ENCODE measurements at regions not wholly inside any gene's neighbourhood (a gene's known extent, or its start where the extent isn't known, plus 50 kb on each side); places are given as distances from the start of the nearest gene placed in this dataset.

GRCh38 chr6:14744212-14744556 lies 501.7 kb upstream of the JARID2 start:
- Histone ChIP-seq H3K36me3 (ENCODE audit: low read depth) (no peaks in the 10 kb centered on the region), H3K27ac (ENCODE audit: poor library complexity, severe bottlenecking) (peak overlapping the region; percentile 100), H3K4me3 (ENCODE audit: severe bottlenecking) (no peak overlapping the region), H3K27me3 (ENCODE audit: insufficient read depth, poor library complexity, severe bottlenecking) (no peaks in the 10 kb centered on the region), H3K9me3 (ENCODE audit: severe bottlenecking) (no peaks in the 10 kb centered on the region), H3K4me1 (ENCODE audit: insufficient read depth, poor library complexity, severe bottlenecking) (peaks cover 23% of the 10 kb centered on the region)
- DNase-seq (ENCODE audit: low spot score) (no peak), ATAC-seq (ENCODE audit: low read depth) (no peak)
- no peak for TF ChIP-seq CTCF (IDR thresholded peaks at IDR 0.05; ENCODE audit: poor library complexity, severe bottlenecking)

- peak overlapping the region; percentile 100 for H3K27ac ChIP-seq (ENCODE audit: poor library complexity, severe bottlenecking)
Observed at GRCh38 chr6:14746139-14746837, 499.6 kb upstream of the JARID2 start.

GRCh38 chr6:14747881-14748520 lies 497.9 kb upstream of the JARID2 start:
- H3K27me3 ChIP-seq (ENCODE audit: insufficient read depth, poor library complexity, severe bottlenecking): no peaks in the 10 kb centered on the region
- peaks cover 14% of the 10 kb centered on the region for H3K4me1 ChIP-seq (ENCODE audit: insufficient read depth, poor library complexity, severe bottlenecking)
- H3K27ac ChIP-seq (ENCODE audit: poor library complexity, severe bottlenecking): no peak overlapping the region
- ATAC-seq (ENCODE audit: low read depth) (no peak), DNase-seq (ENCODE audit: low spot score) (no peak)
- no peaks in the 10 kb centered on the region for H3K9me3 ChIP-seq (ENCODE audit: severe bottlenecking)
- H3K36me3 ChIP-seq (ENCODE audit: low read depth): no peaks in the 10 kb centered on the region
- no peak overlapping the region for H3K4me3 ChIP-seq (ENCODE audit: severe bottlenecking)
- no peak for TF ChIP-seq CTCF (IDR thresholded peaks at IDR 0.05; ENCODE audit: poor library complexity, severe bottlenecking)

More at GRCh38 chr6:14746139-14746837, 499.6 kb upstream of the JARID2 start:
- no peaks in the 10 kb centered on the region for H3K36me3 ChIP-seq (ENCODE audit: low read depth)
- DNase-seq (ENCODE audit: low spot score) (no peak), ATAC-seq (ENCODE audit: low read depth) (no peak)
- H3K9me3 ChIP-seq (ENCODE audit: severe bottlenecking): no peaks in the 10 kb centered on the region
- H3K4me1 ChIP-seq (ENCODE audit: insufficient read depth, poor library complexity, severe bottlenecking): peaks cover 23% of the 10 kb centered on the region
- no peak for TF ChIP-seq CTCF (IDR thresholded peaks at IDR 0.05; ENCODE audit: poor library complexity, severe bottlenecking)
- H3K27me3 ChIP-seq (ENCODE audit: insufficient read depth, poor library complexity, severe bottlenecking): no peaks in the 10 kb centered on the region
- H3K4me3 ChIP-seq (ENCODE audit: severe bottlenecking): no peak overlapping the region

GRCh38 chr6:14748679-14749078 lies 497.2 kb upstream of the JARID2 start:
- no peak for TF ChIP-seq CTCF (IDR thresholded peaks at IDR 0.05; ENCODE audit: poor library complexity, severe bottlenecking)
- DNase-seq (ENCODE audit: low spot score) (no peak), ATAC-seq (ENCODE audit: low read depth) (no peak)
- no peaks in the 10 kb centered on the region for H3K9me3 ChIP-seq (ENCODE audit: severe bottlenecking)
- no peak overlapping the region for H3K27ac ChIP-seq (ENCODE audit: poor library complexity, severe bottlenecking)
- H3K4me1 ChIP-seq (ENCODE audit: insufficient read depth, poor library complexity, severe bottlenecking): peaks cover 7% of the 10 kb centered on the region
- no peak overlapping the region for H3K4me3 ChIP-seq (ENCODE audit: severe bottlenecking)
- no peaks in the 10 kb centered on the region for H3K27me3 ChIP-seq (ENCODE audit: insufficient read depth, poor library complexity, severe bottlenecking)
- H3K36me3 ChIP-seq (ENCODE audit: low read depth): no peaks in the 10 kb centered on the region
